Thyroid gland (tissue), 4 donors: ENCODE measurements at regions not wholly inside any gene's neighbourhood (a gene's known extent, or its start where the extent isn't known, plus 50 kb on each side); places are given as distances from the start of the nearest gene placed in this dataset.
"Not testable (repeated sequence)": the region's sequence is repeated elsewhere in the genome, so short reads cannot be mapped to it uniquely, and the experiment has no call there.

Source experiments
- DNase-seq, 2 donors: peaks; one replicate each; pipeline ENCODE4 v3.0.0-alpha.2; 2019
- H3K27ac ChIP-seq, 3 donors: fragments of 200-600 bp; sonication (generic); 1 replicate in 2 of 3; 2 replicates in 1 of 3; pipeline ENCODE4 v1.5.1; 2016 to 2019; ENCODE audit warnings: mild to moderate bottlenecking in 1 of 3, moderate library complexity in 1 of 3
- H3K27me3 ChIP-seq: fragments of 200-600 bp; sonication (generic); one replicate; pipeline ENCODE4 v1.5.1; 2019
- H3K36me3 ChIP-seq, 2 donors: fragments of 200-600 bp; sonication (generic); one replicate each; pipeline ENCODE4 v1.5.1; 2016 to 2019
- H3K4me1 ChIP-seq, 2 donors: fragments of 200-600 bp; sonication (generic); one replicate each; pipeline ENCODE4 v1.5.1; 2017 to 2019
- H3K4me3 ChIP-seq, 3 donors: fragments of 200-600 bp; sonication (generic); replicated peaks in 1 of 3; 1 replicate in 2 of 3; 2 replicates in 1 of 3; pipeline ENCODE4 v1.5.1; 2016; ENCODE audit warnings: mild to moderate bottlenecking in 1 of 3
- H3K9me3 ChIP-seq: fragments of 200-600 bp; sonication (generic); one replicate; pipeline ENCODE4 v1.5.1; 2017
- CTCF ChIP-seq, 6 experiments: fragments of 200-600 bp in 3 of 6; fragments of 450-650 bp in 3 of 6; sonication (generic) in 3 of 6; IDR thresholded peaks; one replicate each; pipeline ENCODE4 v1.5.1; 2016 to 2019; ENCODE audit warnings: antibody characterized with exemption in 6 of 6, mild to moderate bottlenecking in 2 of 6, inconsistent platforms in 1 of 6, moderate library complexity in 1 of 6
- POLR2A ChIP-seq, 2 donors: fragments of 450-650 bp; IDR thresholded peaks; one replicate each; pipeline ENCODE4 v1.6.1; 2017; ENCODE audit warnings: antibody characterized with exemption in 2 of 2, mild to moderate bottlenecking in 2 of 2, moderate library complexity in 1 of 2
- WGBS, 2 donors: methylation state at CpG; one replicate each; pipeline ENCODE4 v1.1.5; 2017; 5-methylcytosine and 5-hydroxymethylcytosine counted together
- intact Hi-C: fragments of 100-400 bp; cut with DNase I; formaldehyde crosslinking; loops from one replicate; pipeline ENCODE4 v1.15.1; 2023

- Histone ChIP-seq H3K9me3 (no peaks in the 10 kb centered on the region), H3K4me3 (no peak overlapping the region), H3K36me3 (no peaks in the 10 kb centered on the region), H3K27ac (no peak overlapping the region), H3K27me3 (no peaks in the 10 kb centered on the region), H3K4me1 (no peaks in the 10 kb centered on the region)
- DNase-seq, result no peak
- intact Hi-C loops, result no loop called here
- WGBS, 2 donors, result 43 to 98% methylated on average over 2 of the region's 2 CpGs
- TF ChIP-seq POLR2A (IDR thresholded peaks at IDR 0.05) (no peak), CTCF (IDR thresholded peaks at IDR 0.05) (no peak)
Measured at GRCh38 chr2:185583058-185583816, 155.4 kb upstream of the FSIP2 start.

DNA sequence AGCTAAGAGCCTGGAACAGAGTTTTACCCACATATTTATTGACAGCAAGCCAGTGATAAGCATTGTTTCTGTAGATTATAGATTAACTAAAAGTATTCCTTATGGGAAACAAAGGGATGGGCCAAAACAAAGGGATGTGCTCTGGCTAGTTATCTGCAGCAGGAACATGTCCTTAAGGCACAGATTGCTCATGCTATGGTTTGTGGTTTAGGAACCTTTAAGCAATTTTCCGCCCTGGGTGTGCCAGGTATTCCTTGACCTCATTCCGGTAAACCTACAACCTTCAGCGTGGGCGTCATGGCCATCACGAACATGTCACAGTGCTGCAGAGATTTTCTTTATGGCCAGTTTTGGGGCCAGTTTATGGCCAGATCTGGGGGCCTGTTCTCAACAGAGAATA, 153.4 kb upstream of the FSIP2 start:
- H3K27ac ChIP-seq, H3K4me1 ChIP-seq, H3K4me3 ChIP-seq, H3K9me3 ChIP-seq, H3K27me3 ChIP-seq, DNase-seq, H3K36me3 ChIP-seq, intact Hi-C loops: not testable (repeated sequence)
- 78 to 97% methylated on average over 5 of the region's 5 CpGs for WGBS, 2 donors

DNA sequence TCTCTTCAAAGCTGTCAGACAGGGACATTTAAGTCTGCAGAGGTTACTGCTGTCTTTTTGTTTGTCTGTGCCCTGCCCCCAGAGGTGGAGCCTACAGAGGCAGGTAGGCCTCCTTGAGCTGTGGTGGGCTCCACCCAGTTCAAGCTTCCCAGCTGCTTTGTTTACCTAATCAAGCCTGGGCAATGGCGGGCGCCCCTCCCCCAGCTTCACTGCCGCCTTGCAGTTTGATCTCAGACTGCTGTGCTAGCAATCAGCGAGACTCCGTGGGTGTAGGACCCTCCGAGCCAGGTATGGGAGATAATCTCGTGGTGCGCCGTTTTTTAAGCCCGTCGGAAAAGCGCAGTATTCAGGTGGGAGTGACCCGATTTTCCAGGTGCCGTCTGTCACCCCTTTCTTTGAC, 147.3 kb upstream of the FSIP2 start:
- H3K4me1 ChIP-seq, intact Hi-C loops: not testable (repeated sequence)
- WGBS, 2 donors, result 86 to 94% methylated on average over 14 of the region's 14 CpGs

GRCh38 chr2:185607945-185608344, 130.7 kb upstream of the FSIP2 start:
- no peaks in the 10 kb centered on the region for H3K9me3 ChIP-seq
- no peaks in the 10 kb centered on the region for H3K27me3 ChIP-seq
- no peak overlapping the region for H3K27ac ChIP-seq
- H3K4me1 ChIP-seq, result no peaks in the 10 kb centered on the region
- no peak for DNase-seq
- no peak overlapping the region for H3K4me3 ChIP-seq
- intact Hi-C loops, result no loop called here
- H3K36me3 ChIP-seq, result no peaks in the 10 kb centered on the region
- 59 to 67% methylated on average over 1 of the region's 1 CpG for WGBS, 2 donors
- TF ChIP-seq CTCF (IDR thresholded peaks at IDR 0.05) (no peak), POLR2A (IDR thresholded peaks at IDR 0.05) (no peak)

More for the DNA sequence above, 147.3 kb upstream of the FSIP2 start:
- not testable (repeated sequence) for DNase-seq, H3K27ac ChIP-seq, H3K27me3 ChIP-seq, H3K9me3 ChIP-seq, H3K4me3 ChIP-seq, H3K36me3 ChIP-seq

DNA sequence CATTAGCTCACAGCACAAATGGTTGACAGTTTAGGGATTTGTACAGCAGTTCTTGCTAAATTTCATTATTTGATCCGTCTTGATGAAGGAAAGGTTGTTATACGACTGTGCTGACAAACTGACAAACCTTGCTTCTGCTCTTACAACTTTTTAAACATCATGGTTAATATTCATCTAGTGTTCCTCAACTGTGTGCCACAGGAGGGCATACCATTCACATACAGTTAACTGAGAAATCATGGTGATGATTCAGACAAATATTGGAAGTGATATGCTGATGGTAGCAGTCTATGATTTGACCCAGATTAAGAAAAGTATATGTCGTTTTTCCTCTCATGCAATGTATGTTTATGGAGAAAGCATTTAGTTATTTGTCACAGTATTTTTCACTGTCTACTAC, 129.8 kb upstream of the FSIP2 start:
- intact Hi-C loops, result no loop called here
- 76 to 79% methylated on average over 3 of the region's 3 CpGs for WGBS, 2 donors
- no peaks in the 10 kb centered on the region for H3K27me3 ChIP-seq

More for the DNA sequence above, 129.8 kb upstream of the FSIP2 start:
- H3K4me1 ChIP-seq, result no peaks in the 10 kb centered on the region
- no peaks in the 10 kb centered on the region for H3K36me3 ChIP-seq
- no peak for DNase-seq
- no peak overlapping the region for H3K27ac ChIP-seq
- H3K9me3 ChIP-seq, result no peaks in the 10 kb centered on the region
- H3K4me3 ChIP-seq, result no peak overlapping the region
- TF ChIP-seq CTCF (IDR thresholded peaks at IDR 0.05) (no peak), POLR2A (IDR thresholded peaks at IDR 0.05) (no peak)
